Erythroblast (primary cell): ENCODE measurements at regions not wholly inside any gene's neighbourhood (a gene's known extent, or its start where the extent isn't known, plus 50 kb on each side); places are given as distances from the start of the nearest gene placed in this dataset.

Experiments used
- DNase-seq, 2 experiments: peaks; one replicate each; lab custom pipeline; 2025; lab: John Stamatoyannopoulos, UW
- GATA1 ChIP-seq: IDR thresholded peaks from 2 replicates; pipeline ENCODE4 v1.6.1; 2011; ENCODE audit warnings: low read depth, mild to moderate bottlenecking, control low read depth, low read length, moderate library complexity
- POLR2A ChIP-seq: IDR thresholded peaks from 2 replicates; pipeline ENCODE4 v1.6.1; 2011; ENCODE audit warnings: mild to moderate bottlenecking, low read length

DNA sequence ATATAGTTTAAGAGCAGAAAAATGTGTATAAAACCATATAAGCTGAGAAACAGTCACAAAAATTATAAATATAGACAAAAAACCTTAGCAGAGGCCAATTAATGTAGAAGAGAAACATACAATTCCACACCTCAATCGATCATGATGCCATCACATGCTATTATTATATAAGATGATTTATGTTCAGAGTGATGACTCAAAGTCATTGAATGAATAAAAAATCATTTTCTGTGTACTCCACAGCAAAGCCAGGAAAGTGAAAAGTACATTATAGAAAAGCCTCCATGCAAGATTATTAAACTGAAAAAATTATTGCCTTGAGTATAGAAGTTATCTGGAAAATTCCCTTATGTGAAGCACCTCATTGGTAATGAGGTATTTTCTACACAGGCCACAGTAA is 229.2 kb upstream of the PPFIA2 start:
- DNase-seq, result no peak
- no peak for TF ChIP-seq GATA1
- TF ChIP-seq POLR2A, result no peak

- TF ChIP-seq POLR2A (no peak), GATA1 (no peak)
- DNase-seq, result no peak
Observed at GRCh38 chr12:81987371-81987770, 228.2 kb upstream of the PPFIA2 start.

GRCh38 chr12:81976661-81977060 is 217.5 kb upstream of the PPFIA2 start:
- no peak for DNase-seq
- TF ChIP-seq POLR2A (no peak), GATA1 (no peak)

- no peak for DNase-seq
- no peak for TF ChIP-seq POLR2A
- no peak for TF ChIP-seq GATA1
Observed at GRCh38 chr12:81974762-81975161, 215.6 kb upstream of the PPFIA2 start.

- DNase-seq, result no peak
- TF ChIP-seq GATA1 (no peak), POLR2A (no peak)
Observed at GRCh38 chr12:81968421-81968820, 209.3 kb upstream of the PPFIA2 start.

DNA sequence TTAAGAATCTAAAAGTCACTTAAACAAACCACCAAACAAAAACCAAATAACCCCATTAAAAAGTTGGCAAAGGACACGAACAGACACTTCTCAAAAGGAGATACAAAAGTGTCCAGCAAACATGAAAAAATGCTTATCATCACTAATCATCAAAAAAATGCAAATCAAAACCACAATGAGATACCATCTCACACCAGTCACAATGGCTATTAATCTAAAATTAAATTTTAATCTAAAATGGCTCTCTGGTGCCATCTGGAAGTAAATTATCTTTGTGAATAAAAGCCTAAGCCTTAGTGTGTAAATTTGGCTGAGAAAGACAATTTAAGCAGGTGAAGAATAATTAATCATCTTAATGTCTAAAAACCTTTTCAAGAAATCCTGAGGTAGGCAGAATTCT is 204.5 kb upstream of the PPFIA2 start:
- DNase-seq, result no peak
- TF ChIP-seq POLR2A, result no peak
- no peak for TF ChIP-seq GATA1

- TF ChIP-seq GATA1, result no peak
- TF ChIP-seq POLR2A, result no peak
- DNase-seq, result no peak
Observed at GRCh38 chr12:81963026-81963425, 203.9 kb upstream of the PPFIA2 start.

- TF ChIP-seq POLR2A (no peak), GATA1 (no peak)
- DNase-seq, result no peak
Observed at GRCh38 chr12:81962126-81962856, 203.1 kb upstream of the PPFIA2 start.

DNA sequence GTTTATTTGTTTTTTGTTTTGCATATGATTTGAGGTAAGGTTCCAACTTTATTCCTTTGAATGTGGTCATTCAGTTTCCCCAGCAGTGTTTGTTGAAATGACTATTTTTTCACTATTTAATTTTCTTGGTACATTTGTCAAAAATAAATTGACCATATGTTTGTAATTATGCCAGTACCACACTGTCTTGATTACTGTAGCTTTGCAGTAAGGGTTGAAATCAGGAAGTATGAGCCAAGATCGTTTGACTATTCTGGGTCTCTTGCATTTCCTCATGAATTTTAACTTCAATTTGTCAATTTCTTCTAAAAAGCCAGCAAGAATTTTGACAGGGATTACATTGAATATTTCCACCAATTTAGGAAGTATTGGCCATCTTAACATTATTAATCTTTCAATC is 199.3 kb upstream of the PPFIA2 start:
- TF ChIP-seq GATA1 (no peak), POLR2A (no peak)
- DNase-seq, result no peak

DNA sequence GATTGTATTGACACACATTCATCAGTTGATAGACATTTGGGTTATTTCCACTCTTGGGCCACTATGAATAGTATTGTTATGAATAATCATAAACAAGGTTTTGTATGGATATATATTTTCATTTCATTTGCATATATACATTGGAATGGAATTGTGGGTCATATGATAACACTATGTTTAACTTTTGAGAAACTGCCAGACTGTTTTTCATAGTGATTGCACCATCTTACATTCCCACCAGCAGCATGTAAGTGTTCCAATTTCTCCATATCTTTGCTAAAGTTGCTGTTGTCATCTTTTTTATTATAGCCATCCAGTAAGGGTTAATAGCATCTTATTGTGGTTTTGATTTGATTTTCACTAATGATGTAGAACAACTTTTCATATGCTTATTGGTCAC is 198.5 kb upstream of the PPFIA2 start:
- no peak for DNase-seq
- TF ChIP-seq POLR2A (no peak), GATA1 (no peak)

- DNase-seq, result no peak
- TF ChIP-seq GATA1 (no peak), POLR2A (no peak)
Observed at GRCh38 chr12:81956468-81956860, 197.3 kb upstream of the PPFIA2 start.

GRCh38 chr12:81953541-81953940 is 194.4 kb upstream of the PPFIA2 start:
- TF ChIP-seq POLR2A (no peak), GATA1 (no peak)
- DNase-seq, result no peak

DNA sequence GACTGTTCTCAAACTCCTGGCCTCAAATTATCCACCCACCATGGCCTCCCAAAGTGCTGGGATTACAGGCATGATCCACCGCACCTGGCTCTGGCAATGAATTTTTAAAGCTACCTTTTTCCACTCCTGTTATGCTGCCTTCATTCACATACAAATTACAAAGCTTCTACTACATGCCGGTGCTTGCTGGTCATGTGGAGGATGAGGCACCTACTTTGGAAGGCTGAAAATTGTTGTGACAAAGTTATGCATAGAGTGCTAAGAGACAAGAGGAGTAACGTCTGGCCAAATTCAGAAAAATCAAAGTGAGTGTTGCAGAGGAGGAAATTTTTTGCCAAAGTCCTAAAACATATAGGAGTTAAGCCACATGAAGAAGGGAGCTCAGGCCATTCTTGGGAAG is 191.7 kb upstream of the PPFIA2 start:
- no peak for TF ChIP-seq POLR2A
- no peak for TF ChIP-seq GATA1

GRCh38 chr12:81949841-81950308 is 190.7 kb upstream of the PPFIA2 start:
- DNase-seq, result no peak
- no peak for TF ChIP-seq POLR2A
- no peak for TF ChIP-seq GATA1

More for the DNA sequence above, 191.7 kb upstream of the PPFIA2 start:
- DNase-seq, result no peak

DNA sequence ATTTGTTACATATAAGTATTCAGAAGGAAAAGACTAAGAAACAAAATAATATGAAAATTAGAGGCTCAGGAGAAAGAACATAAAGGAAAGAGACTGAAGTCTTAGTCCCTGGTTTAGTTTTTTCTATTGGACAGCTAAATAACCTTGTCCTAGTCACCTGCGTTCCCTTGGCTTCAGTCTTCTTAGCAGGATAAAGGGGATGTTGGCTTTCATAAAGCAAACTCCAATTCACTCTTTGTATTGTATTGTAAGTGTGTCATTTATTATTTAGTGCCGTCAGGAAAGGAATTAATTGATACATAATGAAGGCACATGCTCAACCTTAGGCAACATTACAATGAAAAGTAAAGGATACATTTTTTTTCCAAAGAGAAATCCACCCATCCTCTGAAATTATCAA is 190.3 kb upstream of the PPFIA2 start:
- TF ChIP-seq POLR2A (no peak), GATA1 (no peak)
- no peak for DNase-seq

DNA sequence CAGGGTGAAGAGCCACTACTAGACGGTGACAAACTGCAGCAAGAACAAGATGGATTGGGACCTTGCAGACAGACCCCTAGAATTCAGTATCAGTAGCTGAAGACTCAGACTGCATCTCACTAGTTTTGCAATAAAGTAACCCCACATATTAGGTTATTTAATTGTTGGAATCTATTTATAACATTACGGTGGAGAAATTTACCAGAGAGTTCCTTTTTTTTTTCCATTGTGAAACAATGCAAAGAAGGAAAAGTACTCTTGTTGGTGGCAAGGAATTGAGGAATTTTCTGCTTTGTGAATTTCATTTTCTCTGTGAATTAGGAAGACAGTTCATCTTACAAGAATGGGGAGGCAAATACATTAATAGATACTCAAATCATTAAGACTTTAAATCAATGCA is 185.7 kb upstream of the PPFIA2 start:
- TF ChIP-seq GATA1 (no peak), POLR2A (no peak)

More for the DNA sequence above, 185.7 kb upstream of the PPFIA2 start:
- DNase-seq, result no peak
